Body of pancreas (tissue), 4 donors: ENCODE measurements at regions not wholly inside any gene's neighbourhood (a gene's known extent, or its start where the extent isn't known, plus 50 kb on each side); places are given as distances from the start of the nearest gene placed in this dataset.

ENCODE experiments used
- ATAC-seq: fragments of 150-250 bp; one replicate; pipeline ENCODE4 v1.9.1; 2016
- DNase-seq, 4 donors: peaks; one replicate each; pipeline ENCODE4 v3.0.0-alpha.2; 2019
- H3K27ac ChIP-seq, 4 donors: fragments of 200-600 bp; sonication (generic); 1 replicate in 3 of 4; 2 replicates in 1 of 4; pipeline versions ENCODE4 v1.5.1 to v1.6.1; 2016 to 2019; ENCODE audit warnings: mild to moderate bottlenecking in 1 of 4, mixed read lengths in 1 of 4, moderate library complexity in 1 of 4
- H3K27me3 ChIP-seq, 2 donors: fragments of 200-600 bp; sonication (generic); one replicate each; pipeline ENCODE4 v1.6.0; 2016; ENCODE audit warnings: mild to moderate bottlenecking in 1 of 2
- H3K36me3 ChIP-seq, 2 donors: fragments of 200-600 bp; sonication (generic); replicated peaks in 1 of 2; 2 replicates each; pipeline ENCODE4 v1.5.1; 2016; ENCODE audit warnings: low read depth in 2 of 2; ENCODE audit not compliant: insufficient read depth in 1 of 2
- H3K4me1 ChIP-seq: fragments of 200-600 bp; sonication (generic); one replicate; pipeline ENCODE4 v1.6.0; 2016
- H3K4me3 ChIP-seq, 2 donors: fragments of 200-600 bp; sonication (generic); 1 replicate in 1 of 2; 2 replicates in 1 of 2; pipeline ENCODE4 v1.5.1; 2016 to 2019
- H3K9me3 ChIP-seq, 3 donors: fragments of 200-600 bp; sonication (generic); 1 replicate in 2 of 3; 2 replicates in 1 of 3; pipeline ENCODE4 v1.5.1; 2016
- CTCF ChIP-seq, 7 experiments: fragments of 450-650 bp in 4 of 7; fragments of 200-600 bp in 3 of 7; sonication (generic) in 3 of 7; IDR thresholded peaks; one replicate each; pipeline ENCODE4 v1.5.1; 2016 to 2019; ENCODE audit warnings: antibody characterized with exemption in 7 of 7
- POLR2A ChIP-seq, 3 donors: fragments of 450-650 bp; IDR thresholded peaks; one replicate each; pipeline ENCODE4 v1.6.1; 2016; ENCODE audit warnings: antibody characterized with exemption in 3 of 3, mild to moderate bottlenecking in 2 of 3
- WGBS, 2 donors: methylation state at CpG; one replicate each; pipeline ENCODE4 v1.1.5; 2017; 5-methylcytosine and 5-hydroxymethylcytosine counted together
- intact Hi-C: fragments of 100-400 bp; cut with DNase I; formaldehyde crosslinking; loops from one replicate; pipeline ENCODE4 v1.15.1; 2023

DNA sequence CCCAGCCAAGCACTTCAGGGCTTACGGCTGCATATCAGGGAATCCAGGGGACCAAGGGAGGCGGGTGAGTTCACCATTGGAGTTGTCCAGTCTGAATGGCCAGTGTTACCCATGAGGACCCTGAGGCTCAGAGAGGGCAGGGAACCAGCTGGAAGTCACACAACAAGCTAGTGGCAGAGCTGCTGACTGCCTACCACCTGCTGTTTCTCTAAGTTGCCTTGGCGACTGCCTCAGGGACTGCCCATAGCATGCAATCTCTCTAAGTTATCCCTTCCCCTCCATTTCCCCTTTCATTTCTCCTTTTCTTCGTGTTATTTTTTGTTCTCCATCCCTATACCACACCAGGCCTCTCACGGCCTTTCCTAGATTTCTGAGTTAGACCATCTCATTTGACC, 71.8 kb upstream of the SIRPA start:
- Histone ChIP-seq H3K4me3 (no peak overlapping the region), H3K27me3 (no peaks in the 10 kb centered on the region), H3K27ac (no peak overlapping the region), H3K36me3 (no peaks in the 10 kb centered on the region), H3K4me1 (peaks cover 15% of the 10 kb centered on the region), H3K9me3 (no peaks in the 10 kb centered on the region)
- TF ChIP-seq CTCF (IDR thresholded peaks at IDR 0.05) (no peak), POLR2A (IDR thresholded peaks at IDR 0.05) (no peak)
- WGBS, 2 donors = 64 to 73% methylated on average over 4 to 5 of the region's 5 CpGs
- ATAC-seq = no peak
- DNase-seq = no peak
- intact Hi-C loops = no loop called here

DNA sequence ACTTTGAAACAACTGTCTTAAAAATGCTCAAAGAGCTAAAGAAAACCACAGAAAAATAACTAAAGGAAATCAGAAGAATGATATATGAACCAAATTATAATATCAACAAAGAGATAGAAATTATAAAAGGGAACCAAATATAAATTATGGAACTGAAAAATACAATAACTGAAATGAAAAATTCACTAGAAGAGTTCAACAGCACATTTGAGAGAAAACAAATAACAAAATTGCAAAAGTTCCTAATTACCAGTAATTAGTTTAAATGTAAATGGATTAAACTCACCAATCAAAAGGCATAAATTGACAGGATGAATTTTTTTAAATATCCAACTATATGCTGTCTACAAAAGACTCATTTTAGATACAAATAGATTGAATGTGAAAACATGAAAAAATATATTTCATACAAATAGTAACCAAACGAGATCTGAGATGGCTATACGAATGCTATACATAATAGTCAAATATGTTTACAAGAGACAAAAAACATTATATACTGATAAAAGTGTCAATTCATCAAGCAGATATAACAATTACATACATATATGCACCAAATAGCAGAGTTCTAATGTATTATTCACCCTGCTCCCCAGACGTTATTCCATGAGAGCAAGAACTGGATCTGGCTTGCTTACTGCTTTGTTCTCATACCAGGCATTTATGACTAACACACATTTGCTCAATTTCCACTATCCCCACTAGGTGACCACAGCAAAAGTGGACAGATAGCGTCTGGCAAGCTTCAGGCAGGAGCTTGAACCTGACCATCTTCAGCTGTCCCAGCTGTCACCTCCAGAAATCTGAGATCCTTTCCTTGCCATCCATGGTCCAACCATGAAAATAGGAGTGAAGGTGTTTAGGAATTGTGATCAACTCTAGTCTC, 72.4 kb upstream of the SIRPA start:
- WGBS, 2 donors = 69 to 76% methylated on average over 4 of the region's 4 CpGs
- TF ChIP-seq POLR2A (IDR thresholded peaks at IDR 0.05) (no peak), CTCF (IDR thresholded peaks at IDR 0.05) (no peak)
- Histone ChIP-seq H3K4me3 (no peak overlapping the region), H3K36me3 (no peaks in the 10 kb centered on the region), H3K9me3 (no peaks in the 10 kb centered on the region), H3K4me1 (peaks cover 9% of the 10 kb centered on the region), H3K27ac (no peak overlapping the region), H3K27me3 (no peaks in the 10 kb centered on the region)
- no peak for ATAC-seq
- no peak for DNase-seq
- intact Hi-C loops = no loop called here

GRCh38 chr20:1820138-1821079, 74.8 kb upstream of the SIRPA start:
- H3K4me3 ChIP-seq = no peak overlapping the region
- TF ChIP-seq POLR2A (IDR thresholded peaks at IDR 0.05) = no peak
- no peak for TF ChIP-seq CTCF (IDR thresholded peaks at IDR 0.05)
- no peaks in the 10 kb centered on the region for H3K9me3 ChIP-seq
- DNase-seq = peak in 1 of 4 donors; percentile 68
- H3K27ac ChIP-seq = peak overlapping the region in 2 of 4 donors; percentile 19 to 69
- intact Hi-C loops = no loop called here
- H3K36me3 ChIP-seq = no peaks in the 10 kb centered on the region
- no peaks in the 10 kb centered on the region for H3K27me3 ChIP-seq
- ATAC-seq = no peak
- H3K4me1 ChIP-seq = peaks cover 19% of the 10 kb centered on the region
- WGBS, 2 donors = 59 to 61% methylated on average over 8 of the region's 8 CpGs

GRCh38 chr20:1819311-1820137, 75.7 kb upstream of the SIRPA start:
- no peaks in the 10 kb centered on the region for H3K9me3 ChIP-seq
- no peaks in the 10 kb centered on the region for H3K36me3 ChIP-seq
- peak overlapping the region in 1 of 4 donors; percentile 69 for H3K27ac ChIP-seq
- ATAC-seq (no peak), DNase-seq (peak in 1 of 4 donors; percentile 45)
- intact Hi-C loops = no loop called here
- H3K4me1 ChIP-seq = peaks cover 19% of the 10 kb centered on the region
- TF ChIP-seq POLR2A (IDR thresholded peaks at IDR 0.05) = no peak
- TF ChIP-seq CTCF (IDR thresholded peaks at IDR 0.05) = no peak
- 72 to 73% methylated on average over 14 of the region's 14 CpGs for WGBS, 2 donors
- no peak overlapping the region for H3K4me3 ChIP-seq
- H3K27me3 ChIP-seq = no peaks in the 10 kb centered on the region
